Daoy (cell line): ENCODE measurements at regions not wholly inside any gene's neighbourhood (a gene's known extent, or its start where the extent isn't known, plus 50 kb on each side); places are given as distances from the start of the nearest gene placed in this dataset.

Experiments
- DNase-seq: peaks from one replicate; pipeline ENCODE4 v3.0.0-alpha.2; 2015; ENCODE audit warnings: low read depth

DNA sequence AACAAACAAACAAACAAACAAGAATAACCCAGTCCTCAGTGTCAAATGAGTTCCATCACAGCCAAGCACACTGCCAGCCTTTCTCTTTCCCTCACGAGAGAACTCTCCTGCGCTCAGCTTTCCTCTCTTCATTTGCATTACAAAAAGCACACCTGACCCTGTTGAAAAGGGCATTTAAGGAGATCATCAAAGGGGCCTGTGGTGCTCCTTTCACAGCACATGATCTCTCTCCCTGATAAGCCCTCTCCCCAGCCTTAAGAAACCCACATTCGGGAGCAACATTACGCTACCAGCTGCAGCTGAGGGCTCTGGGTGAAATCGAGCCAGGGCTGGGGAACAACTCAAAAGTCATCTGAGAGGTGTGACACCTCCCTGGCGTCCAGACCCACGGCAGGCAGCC, 165.6 kb upstream of the TMCC3 start:
- DNase-seq = no peak

DNA sequence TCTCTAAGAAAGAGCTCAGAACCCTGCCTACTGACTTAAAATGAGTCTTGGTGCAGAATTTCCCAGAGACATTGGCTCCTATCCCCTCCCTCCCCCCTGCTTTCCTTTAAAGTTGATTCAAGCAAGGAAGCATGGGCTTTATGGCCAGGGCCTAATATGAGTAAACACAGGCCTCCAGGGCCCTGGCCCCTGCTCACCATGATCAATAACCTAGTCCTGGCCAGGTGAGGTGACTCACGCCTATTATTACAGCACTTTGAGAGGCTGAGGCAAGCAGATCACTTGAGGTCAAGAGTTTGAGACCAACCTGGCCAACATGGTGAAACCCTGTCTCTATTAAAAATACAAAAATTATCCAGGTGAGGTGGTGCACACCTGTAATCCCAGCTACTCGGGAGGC, 165.1 kb upstream of the TMCC3 start:
- DNase-seq = no peak

DNA sequence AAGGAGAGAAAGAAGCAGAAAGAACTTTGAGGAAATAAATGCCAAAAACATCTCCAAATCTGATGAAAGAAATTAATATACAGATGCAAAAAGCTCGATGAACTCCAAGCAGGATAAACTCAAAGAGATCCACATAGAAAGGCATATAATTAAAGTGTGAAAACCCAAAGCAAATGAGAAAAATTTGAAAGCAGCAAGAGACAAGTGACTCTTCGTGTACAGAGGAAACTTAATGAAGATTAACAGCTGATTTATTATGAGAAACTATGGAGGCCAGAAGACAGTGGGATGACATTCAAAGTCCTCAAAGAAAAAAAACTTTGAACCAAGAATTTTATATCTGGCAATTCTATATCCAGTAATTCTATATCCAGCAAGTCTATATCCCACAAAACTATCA, 163.0 kb upstream of the TMCC3 start:
- no peak for DNase-seq

DNA sequence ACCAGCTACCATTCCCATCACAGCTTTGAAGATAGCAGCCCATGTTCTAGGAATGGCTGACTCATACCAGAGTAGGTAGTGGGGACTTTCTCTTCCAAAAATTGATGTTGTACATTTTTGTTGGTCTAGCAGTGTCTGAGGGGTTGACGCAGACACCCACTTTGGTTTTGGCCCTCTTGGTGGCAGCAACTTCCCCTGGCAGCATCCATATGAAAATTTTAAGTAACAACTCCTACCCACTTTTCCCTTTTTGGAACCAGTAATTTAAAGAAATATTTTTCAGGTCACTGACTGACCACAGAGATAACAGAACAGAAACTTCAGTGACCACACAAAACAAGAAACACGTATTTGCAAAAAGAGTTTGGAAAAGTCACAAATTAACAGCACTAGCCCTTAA, 162.0 kb upstream of the TMCC3 start:
- no peak for DNase-seq

DNA sequence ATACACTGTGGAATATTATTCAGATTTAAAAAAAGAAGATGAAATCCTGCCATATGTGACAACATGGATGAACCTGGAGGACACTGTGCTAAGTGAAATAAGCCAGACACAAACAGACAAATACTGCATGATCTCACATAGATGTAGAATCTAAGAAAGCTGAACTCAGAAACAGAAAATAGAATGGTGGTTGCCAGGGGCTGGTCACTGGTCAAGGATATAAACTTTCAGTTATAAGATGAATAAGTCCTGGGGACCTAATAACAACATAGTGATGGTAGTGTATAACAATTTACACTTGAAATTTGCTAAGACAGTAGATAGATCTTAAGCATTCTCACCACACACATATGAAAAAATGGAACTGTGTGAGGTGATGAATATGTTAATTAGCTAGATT, 161.3 kb upstream of the TMCC3 start:
- DNase-seq = no peak

DNA sequence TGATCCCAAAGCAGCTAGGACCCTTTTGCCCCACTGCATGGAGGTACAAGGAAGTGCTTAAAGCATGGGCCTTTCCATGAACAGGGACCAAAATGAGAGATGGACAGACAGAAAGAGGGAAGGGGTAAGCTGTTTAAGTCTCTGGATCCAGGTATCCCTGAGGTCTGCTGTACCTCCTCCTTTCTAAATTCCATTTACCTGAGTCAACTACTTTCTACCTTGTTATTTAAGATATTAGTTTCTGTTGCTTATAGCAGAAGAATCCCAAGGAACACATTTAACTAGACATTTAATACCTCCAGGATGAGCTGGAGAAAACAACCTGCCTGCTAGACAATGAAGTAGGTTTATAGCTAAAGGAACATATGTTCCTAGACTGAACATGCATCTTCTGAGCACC, 157.6 kb upstream of the TMCC3 start:
- no peak for DNase-seq

DNA sequence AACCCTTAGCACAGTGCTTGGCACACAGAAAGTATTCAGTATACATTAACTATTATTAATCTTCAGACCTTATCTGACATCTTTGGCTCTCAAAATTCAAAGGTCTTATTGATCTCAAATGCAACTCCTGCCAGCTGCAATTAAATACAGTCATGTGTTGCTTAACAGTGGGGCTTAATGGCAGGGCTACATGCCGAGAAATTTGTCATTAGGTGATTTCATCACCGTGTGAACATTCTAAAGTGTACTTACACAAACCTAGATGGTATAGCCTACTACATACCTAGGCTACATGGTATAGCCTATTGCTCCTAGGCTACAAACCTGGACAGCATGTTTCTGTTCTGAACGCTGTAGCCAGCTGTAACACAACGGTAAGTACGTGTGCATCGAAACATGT, 156.3 kb upstream of the TMCC3 start:
- DNase-seq = no peak

DNA sequence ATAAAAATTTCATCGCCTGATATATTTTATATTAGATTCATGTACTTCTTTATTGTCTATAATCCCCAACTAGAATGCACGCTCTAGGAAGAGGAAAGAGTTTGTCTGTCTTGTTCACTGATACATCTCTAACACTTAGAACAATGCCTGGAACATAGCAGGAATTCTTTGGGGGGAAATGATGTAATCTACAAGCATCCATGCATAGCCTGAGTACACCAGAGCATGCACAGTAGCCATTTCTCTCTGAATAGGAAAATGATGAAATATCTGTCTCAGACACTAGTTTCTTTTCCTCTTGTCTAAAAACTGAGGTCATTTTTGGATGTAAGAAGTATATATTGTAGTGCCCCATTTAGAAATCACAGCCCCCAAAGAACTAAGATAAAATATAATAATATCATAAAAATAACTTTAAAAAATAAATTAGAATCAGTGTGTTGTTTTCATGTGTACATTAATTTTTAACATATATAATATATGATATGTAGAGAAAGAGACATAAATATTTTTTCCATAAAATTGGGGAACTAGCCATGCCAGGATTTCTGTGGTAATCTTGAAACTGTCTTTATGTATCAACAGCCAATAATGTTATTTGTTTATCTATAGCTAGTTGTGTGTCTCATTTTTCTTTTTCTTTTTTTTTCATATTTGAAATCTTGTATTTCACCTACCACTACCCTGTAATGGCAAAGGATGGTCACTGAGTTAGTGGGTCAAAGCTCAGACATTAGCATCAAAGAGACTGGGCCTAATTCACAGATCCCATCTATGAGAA, 155.6 kb upstream of the TMCC3 start:
- peak; percentile 19 for DNase-seq

DNA sequence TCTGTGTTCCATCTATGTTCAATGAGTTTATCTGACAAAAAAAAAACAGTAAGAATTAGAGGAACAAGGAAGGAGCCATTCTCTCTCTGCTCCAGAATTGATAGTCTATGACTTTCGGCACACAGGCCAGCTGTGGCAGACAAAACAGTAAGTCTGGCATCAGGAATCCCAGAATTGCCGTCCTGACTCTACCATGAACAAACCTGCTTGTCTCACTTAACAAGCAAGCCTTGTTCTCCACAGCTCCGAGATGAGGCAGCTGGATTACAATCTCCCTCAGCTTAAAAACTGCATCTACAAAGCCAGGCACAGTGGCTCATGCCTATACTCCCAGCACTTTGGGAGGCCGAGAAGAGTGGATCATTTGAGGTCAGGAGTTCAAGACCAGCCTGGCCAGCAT, 153.6 kb upstream of the TMCC3 start:
- DNase-seq = no peak

DNA sequence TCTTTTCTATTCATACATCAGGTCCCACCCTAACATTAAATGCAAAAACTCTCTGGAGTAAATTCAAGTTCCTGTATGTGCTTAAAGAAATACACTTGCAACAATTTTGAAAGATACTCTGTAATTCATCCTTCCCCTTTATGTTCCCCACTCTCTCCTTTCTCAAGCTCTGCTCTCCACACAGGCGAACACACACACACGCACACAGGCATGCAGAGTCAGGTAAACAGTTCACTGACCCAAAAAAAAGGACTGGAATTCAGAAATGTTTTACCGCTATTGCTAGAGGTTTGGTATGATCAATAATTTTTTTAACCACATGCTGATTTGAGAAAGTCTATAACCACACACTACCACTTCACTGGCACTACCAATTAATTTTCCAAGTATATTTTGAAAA, 152.4 kb upstream of the TMCC3 start:
- no peak for DNase-seq

DNA sequence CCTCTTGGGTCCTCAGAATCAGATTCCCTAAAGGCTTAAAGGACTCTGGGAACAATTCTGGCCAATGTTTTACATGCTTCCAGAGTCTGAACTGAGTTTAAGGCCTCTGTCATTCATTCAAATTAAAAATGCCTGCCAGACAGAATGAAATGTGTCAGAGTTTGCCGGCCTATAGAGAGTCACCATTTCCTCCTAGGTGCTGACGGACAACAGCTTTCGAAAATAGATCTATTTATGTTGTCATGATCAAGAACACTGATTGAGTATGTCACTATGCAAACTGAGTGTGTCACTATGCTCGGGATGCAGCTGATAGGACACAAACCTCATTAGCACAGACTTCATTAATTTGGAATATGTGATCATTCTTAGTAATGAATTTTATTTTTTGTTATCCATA, 151.4 kb upstream of the TMCC3 start:
- no peak for DNase-seq

DNA sequence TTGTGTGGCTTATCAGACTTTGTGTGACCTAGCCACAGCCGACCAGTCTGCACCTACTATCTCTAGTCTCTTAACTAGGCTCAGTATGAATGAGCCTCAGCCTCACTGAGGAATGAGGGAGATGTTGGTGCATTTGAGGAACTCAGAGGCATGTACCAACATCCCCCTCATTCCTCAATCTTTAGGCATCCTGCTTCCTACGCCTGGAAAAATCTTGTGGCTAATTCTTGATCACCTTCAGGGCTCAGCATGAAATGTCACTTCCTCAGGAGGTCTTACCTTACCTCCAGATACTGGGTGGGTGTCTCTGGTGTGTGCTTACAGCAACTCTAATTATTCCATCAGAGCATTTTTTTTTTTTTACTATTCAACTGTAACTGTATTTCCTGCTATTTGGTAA, 148.8 kb upstream of the TMCC3 start:
- DNase-seq = no peak

DNA sequence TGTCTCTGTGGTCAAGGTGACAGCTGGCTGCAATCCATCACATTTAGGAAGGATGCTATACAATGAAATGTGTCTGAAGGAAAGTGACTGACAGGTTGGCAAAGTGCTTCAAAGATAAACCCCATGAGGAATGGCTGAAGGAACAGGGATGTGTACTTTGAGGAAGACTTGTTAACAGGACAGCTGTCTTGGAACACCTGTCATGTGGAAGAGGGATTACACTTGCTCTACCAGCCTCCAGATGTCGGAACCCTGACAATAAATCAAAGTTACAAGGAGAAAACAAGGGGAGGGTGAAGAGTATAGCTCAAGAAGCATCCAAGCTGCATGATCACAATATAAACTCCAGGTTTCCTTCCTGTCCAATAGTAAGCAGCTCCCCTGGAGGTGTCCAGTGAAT, 147.8 kb upstream of the TMCC3 start:
- no peak for DNase-seq

DNA sequence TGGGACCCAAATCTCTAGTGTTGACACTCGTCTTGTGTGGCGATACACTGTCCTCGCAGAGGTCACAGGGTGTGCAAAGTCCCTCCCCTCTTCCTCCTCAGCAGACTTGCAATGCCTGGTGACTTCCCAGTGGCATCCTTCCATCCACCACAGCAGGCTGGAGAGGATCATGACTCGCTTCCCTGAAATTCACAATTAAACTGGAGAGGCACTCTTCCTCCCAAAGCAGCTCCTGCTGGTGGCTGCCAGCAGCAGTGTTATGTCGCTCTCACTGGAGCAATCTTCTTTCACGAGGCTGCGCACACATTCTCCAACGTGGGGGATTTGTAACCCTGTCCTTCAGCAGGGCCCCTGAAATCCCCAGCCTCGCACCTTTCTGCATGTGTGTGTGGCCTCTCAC, 145.2 kb upstream of the TMCC3 start:
- DNase-seq = peak; percentile 33

DNA sequence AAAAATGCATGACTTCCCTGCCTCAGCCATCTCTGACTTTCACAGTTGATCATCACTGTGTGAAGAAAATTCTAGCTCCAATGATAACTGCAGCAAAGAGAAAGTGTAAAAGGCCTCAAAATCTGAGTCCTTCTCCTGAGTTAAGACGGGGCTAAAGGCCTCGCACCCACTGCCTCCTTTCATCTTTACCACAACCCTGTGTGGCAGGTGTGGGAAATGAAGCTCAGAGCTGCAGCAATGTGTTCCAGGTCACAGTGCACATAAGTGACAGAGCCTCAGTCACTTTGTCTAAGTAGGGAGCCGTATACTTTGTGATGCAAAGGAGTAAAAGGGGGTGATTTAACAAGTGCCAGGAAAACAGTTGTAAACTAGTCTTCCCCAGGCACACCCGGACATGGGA, 144.7 kb upstream of the TMCC3 start:
- DNase-seq = no peak

DNA sequence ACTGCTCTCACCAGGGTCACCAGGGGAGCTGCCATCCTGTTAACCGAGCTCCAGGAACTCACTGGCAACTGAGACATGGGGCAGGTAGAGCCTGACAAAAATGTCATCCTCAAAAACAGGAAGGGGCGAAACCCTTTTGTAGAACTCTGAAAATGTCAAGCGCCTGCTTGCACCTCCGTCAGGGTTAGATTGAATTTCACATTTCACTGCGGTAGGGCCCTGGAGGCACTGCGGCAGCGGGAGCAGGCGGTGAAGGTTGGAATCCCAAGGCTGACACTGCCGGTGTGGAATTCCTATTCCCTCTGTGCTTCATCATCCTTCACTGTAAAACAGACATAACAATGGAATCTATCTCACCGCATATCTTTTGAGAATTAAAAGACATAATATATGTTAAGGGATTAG, 142.8 kb upstream of the TMCC3 start:
- peak; percentile 35 for DNase-seq

DNA sequence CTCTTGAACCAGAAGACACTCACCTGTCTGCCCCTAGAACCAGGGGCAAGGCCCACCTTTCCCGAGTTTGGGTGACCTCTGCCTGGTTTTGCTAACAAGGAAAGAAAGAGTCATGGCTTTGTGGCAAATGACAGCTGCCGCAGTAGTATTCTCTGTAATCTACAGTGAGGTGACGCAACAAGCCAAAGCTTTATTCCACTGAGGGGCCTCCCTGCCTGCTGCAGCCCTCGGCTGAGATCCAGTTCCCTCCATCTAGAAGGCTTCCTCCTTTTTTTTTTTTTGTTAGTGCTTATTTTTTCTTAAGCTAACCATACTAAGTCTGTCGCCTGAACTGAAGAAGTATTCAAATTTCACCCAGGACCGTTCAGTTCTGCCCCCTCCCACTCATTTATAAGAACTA, 142.3 kb upstream of the TMCC3 start:
- DNase-seq = no peak

DNA sequence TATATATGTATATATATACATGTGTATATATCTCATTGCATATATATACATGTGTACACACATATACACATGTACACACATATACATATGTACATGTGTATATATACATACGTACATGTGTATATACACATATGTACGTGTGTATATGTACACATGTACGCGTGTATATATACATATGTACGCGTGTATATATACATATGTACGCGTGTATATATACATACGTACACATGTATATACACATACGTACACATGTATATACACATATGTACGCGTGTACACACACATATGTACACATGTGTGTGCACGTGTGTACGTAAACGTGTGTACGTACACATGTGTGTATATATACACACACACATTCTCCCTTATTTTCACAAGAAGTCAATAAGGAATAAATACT, 141.6 kb upstream of the TMCC3 start:
- no peak for DNase-seq

DNA sequence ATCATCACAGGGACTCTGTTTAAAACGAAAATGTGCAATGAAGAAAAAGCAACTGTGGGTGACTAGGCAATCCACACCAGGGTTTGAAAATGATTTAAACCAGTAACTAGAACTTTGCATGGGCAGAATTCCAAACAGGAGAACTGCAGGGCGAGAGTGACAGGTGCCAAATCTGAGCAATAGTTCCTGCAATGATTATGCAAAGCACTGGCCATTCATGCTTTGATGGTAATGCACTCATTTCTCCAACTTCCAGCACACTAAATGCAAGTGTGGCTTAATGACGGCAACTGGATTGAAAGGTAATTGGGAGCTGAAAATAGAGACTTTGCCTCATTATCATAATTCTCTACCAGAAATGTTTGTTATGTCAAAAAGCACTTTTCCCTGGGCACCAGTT, 140.5 kb upstream of the TMCC3 start:
- no peak for DNase-seq

DNA sequence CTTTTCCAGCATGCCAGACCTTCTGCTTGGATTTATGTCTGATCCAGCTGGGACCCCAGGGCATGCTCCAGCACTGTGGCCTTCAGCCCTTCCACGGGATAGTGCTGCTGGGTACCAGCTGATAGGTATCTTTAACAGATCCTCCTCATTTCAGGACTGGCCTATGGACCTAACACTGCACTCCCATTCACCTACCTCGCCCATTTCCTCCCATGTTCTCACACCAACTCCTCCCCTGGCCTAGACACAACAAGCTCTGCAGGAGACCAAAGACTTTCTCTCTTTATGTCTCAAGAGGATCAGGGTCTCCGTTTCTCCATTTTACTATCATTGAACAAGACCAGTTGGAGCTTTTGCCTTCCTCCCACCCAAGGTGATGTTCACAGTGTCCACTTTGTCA, 140.0 kb upstream of the TMCC3 start:
- no peak for DNase-seq

DNA sequence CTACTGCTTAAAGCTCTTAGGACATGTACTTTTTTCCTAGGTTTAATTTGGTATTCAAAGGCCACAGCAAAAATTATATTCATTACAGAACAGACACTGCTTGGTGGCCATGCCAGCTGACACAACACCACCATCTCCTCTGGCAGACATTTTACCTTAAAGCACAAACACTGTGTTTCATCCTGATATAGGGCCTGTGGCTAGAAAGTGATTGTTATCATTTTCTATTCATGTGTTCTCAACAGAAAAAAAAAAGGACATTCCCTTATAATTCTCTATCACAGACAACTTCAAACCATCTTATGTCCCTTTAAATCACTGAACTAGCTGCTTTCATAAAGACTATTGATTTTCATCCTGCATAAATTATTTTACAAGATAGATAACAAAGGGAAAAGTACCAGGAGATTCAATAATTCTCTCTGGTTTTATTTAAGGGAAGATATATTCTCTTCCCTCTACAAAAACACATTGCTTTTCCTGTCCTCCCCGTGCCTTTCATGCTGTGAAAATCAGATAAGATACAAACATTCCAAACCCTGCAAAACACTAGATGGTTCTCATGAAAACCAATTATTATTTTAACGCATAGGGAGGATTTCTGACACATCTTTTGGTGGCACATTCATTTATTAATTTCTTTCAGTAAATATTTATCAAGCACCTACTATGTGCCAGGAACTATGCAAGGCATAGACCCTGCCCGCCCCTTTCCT, 139.3 kb upstream of the TMCC3 start:
- DNase-seq = no peak

DNA sequence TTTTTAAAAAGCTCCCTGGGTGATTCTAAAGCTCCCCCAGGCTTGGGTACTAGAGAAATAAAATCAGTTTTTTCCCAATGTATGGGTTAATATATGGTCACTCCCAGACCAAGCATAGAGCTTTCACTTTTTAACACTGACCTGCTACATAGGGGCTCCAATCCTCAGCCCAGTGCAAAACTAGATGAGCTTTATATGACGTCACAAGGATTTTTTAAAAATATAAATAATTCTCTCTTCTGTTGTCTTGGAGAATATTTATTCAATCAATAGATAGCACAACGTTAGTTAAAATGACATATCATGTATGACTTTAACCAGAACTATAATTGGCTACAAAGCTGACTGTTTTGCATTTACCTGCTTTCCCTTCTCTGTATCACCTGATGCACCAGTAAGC, 137.9 kb upstream of the TMCC3 start:
- DNase-seq = no peak

DNA sequence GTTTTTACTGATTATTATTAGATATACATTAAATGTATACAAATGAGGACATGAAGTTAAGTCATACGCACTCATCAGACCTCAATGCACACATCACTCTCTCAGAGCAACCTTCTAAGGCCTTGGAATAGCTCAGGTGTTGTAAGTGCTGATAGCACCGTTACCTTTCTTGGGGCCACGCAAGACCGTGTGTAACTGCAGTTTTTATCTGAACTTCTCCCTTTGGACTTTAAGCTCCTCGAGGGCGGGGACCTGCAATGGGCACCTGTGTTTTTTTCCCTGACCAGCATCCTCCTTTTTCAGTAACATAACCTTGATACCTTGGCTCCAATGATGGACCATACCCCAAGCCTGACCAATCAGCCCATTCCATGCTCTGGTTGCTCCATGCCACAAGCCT, 136.5 kb upstream of the TMCC3 start:
- DNase-seq = no peak

DNA sequence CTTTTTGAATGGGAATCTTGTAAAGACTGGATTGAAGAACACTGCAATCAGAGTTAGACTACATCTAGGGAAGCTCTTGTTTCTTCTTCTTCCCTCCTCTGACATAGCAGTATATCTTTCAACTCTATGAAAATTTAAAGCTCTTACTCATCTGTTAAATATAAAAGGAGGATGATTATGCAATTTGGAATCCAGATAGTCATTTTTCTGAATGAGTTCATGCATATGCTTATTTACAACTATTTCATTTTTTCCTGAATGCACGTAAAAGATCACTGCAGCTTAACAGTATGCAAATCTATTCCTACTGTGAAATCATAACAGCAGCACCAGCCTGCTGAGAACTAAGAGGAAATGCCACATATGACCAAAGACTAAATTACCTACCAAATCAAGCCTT, 133.5 kb upstream of the TMCC3 start:
- no peak for DNase-seq
